ENCODE measurements at regions not wholly inside any gene's neighbourhood (a gene's known extent, or its start where the extent isn't known, plus 50 kb on each side); places are given as distances from the start of the nearest gene placed in this dataset.

DNA sequence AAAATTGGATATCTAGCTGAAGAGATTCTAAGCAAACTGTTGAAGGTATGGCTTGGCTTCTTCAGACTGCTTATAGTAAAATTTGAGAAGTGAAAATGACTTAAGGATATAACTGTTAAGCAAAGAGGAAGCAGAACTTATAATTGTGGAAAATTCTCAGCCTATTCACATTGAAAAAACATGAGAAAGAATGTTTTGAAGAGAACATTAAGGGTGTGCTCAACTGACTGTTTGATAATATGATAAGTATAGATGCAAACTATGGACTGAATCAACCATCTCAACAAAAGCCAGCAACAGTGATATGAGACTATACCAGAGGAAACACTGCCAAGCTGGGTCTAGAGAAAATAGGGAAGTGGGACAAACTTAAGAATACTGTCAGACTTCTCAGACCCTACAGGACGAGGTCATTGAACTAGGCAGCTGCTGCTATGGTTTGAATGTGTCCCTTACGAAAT lies 133.1 kb upstream of the PPP1R3A start:
- no peak for TF ChIP-seq EZH2 (IDR thresholded peaks at IDR 0.05; ENCODE audit: insufficient read depth, poor library complexity, severe bottlenecking)
- no peak for TF ChIP-seq EZH2phosphoT487 (IDR thresholded peaks at IDR 0.05; ENCODE audit: insufficient read depth, low read depth)
